ENCODE measurements at regions not wholly inside any gene's neighbourhood (a gene's known extent, or its start where the extent isn't known, plus 50 kb on each side); places are given as distances from the start of the nearest gene placed in this dataset.

DNA sequence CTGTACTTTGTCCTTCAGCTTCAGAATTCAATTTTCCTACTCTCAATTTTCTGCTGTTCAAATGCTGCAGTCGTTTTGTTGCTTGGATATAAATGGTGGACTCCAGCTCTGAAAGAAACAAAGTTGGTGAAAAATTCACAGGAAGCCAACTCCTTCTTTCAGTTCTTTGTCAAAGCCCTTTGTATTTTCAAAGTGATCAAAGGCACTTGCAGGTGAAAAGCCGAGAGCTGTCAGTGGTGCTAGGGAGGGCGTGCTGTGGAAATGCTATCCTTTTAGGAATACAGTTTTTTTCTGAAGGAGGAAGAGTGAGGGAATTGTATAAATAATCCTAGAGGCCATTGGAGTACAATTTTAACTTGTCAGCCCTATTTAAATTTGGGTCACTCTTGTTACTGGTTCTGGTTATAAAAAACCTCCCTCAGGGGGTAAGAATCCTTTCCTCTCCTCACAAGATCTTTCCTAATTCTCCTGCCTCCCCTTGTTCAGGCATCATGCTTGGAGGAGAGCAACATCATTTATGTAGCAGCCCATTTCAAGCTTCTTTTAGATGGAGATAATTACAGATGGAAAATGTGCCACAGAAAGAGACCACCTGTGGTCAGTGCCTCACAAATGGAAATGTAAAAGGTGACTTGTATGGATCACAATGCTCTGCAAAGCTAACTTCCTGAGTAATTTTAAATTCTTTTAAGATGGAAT, 62.5 kb upstream of the GHR start:
- FAIRE-seq, result no peak

DNA sequence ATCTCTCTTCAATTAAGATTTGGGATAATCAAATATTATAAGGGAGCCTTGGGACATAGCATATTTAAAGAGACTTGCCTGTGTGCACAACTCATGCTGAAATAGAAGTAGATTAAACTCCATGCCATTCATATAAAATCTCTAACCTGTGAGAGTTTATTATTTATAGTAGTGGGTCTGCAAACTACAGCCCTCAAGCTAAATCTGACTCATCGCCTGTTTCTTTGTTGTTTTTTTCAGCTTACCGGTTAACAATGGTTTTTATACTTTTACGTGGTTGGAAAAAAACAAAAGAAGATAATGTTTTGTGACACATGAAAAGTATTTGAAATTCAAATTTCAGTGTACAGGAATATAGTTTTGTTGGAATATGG, 61.9 kb upstream of the GHR start:
- no peak for FAIRE-seq

DNA sequence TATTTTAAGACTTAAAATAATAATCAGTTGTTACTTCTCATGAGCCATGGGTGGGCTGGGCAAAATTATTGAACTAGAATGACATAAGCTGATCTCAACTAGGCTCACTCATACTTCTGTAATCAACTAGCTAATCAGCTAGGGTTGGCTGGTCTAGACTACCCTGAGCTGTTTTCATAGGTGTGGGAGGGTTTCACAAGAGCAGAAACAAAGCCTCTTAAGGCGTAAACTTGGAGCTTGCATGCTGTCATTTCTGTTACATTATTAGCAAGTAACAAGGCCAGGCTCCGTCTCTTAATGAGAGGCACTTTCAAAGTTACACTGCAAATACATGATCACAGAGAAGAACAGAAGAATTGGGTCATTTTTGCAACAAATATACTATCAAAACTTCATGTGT, 57.2 kb upstream of the GHR start:
- FAIRE-seq, result no peak
